UCSD-AML1 (cell line): ENCODE measurements at regions not wholly inside any gene's neighbourhood (a gene's known extent, or its start where the extent isn't known, plus 50 kb on each side); places are given as distances from the start of the nearest gene placed in this dataset.

Source experiments
- DNase-seq: peaks from one replicate; lab custom pipeline; 2025; ENCODE audit not compliant: unreplicated experiment; lab: John Stamatoyannopoulos, UW

DNA sequence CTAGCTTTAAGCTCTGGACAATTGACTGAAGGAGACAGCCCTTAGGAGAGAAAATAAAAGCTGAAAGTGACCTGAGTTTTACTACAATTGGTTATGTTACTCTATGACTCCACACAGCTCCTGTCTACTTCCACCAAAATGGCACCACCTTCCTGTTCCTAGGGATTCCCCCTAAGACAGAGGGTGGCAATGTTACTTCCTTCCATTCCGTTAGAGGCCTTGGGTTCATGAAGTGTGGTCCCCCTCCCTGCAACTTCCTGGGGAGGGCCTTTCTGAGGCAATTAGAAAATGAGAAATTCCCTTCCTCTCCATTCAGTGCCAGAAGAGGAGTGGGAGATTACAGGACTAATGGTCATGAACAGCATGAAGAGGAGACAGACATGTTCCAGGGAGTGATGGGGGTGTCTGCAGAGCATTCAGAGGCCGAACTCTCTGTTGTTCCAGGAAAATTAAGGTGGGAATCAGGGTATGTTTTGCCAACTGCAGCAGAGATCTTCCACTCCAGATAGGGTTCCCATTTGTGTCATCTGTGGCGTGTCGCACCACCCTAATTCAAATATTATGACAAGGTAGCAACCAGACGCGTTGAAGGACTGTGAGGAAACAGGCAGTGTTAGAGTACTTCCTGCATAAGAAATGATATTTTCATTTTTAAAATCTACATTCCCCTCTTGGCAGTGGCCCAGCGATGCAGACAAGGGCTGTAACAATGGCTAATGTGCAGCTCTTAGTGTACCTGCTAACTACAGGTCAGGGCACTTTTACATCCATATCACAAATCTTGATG, 53.1 kb upstream of the TRIM67 start:
- peak; percentile 47 for DNase-seq

DNA sequence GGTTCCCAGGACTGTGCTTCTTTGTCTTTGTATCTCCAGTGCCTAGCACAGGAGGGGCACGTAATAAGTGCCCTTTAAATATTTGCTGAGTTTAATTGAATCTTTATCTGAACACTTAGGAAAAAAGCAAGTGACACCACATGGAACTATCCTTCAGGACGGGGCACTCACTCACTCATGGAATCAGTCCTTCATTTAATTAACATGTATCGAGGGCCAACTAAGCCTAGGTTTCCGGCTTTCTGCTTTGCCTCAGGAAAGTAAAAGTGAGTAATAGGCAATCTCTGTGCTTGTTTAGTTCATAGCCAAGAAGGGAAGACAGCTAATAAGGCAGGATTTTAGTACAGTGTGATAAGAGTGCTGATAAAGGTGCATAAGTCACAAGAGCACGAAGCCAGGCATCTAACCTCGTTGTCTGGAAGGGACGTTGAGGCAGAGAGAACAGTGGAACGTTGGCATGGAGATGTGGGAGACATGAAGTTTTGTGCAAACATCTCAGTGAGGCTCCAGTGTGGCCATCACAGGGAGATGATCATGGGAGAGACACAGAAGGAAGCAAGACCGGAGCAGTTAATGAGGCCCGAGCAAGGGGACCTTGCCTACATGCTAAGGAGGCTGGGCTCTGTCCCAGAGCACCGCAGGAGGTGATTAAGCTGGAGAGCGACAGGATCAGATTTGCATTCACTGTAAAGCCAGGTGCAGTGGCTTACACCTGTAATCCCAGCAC, 54.1 kb upstream of the TRIM67 start:
- DNase-seq, result no peak

GRCh38 chr1:231107151-231107550, 54.7 kb upstream of the TRIM67 start:
- DNase-seq, result no peak

DNA sequence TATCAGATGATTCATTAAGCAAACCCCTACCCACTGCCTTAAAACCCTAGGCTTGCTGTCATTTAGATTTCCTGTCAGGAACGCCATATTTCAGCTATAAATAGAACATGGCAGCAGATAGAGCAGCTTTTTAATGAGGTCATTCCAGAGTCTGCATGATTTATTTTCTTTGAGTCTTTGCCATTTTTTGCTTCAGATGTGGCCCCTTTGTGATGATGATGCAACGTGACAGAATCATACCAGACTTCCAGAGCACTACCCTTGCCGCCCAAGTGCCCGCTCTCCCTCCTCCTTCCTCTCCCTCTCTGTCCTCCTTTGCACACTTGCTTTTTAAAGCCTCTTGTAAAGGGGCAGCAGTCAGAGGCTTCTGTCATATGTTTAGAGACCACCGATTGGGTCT, 55.5 kb upstream of the TRIM67 start:
- no peak for DNase-seq

- DNase-seq, result no peak
These were observed 56.9 kb upstream of the TRIM67 start for GRCh38 chr1:231104917-231105316.

GRCh38 chr1:231103961-231104360, 57.9 kb upstream of the TRIM67 start:
- DNase-seq, result no peak

- no peak for DNase-seq
These were observed 60.1 kb upstream of the FAM89A start for GRCh38 chr1:231099996-231100767.

GRCh38 chr1:231099311-231099710, 59.3 kb upstream of the FAM89A start:
- no peak for DNase-seq

DNA sequence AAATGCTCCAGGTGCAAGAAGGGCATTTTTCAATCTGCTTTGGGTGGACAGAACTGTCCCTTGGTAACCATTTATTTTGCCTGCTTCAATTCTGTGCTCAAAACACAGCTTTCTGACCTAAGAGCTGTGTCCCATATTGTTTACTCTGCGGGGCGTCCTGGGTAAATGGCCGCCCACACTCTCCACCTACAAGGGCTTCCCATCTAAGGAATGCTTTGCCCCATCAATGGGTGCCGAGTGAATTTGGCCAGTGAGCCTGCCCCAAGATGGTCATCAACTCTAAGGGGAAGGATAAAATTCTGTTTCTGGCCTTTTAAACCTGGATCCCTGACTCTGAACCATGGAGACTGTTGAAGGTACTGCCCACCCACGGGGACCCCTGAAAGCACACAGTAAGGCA, 55.5 kb upstream of the FAM89A start:
- no peak for DNase-seq

DNA sequence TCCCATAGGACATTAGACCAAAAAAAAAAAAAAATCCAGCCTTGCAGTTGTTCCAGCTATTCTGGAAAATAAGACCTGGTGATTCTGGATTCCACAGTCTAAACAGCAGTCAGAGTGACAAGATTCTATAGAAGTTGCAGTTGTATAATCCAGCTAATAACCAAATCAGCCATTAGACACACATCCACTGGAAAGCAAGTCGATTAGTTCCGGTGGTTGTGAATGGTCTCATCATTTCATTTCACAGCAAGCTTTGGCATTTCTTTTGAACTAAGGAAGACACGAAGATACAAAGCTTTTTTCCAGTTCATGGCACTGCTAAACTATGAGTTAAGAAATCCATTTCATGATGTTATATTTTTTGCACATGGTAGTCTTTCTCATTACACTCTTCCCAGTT, 54.4 kb upstream of the FAM89A start:
- DNase-seq, result no peak

DNA sequence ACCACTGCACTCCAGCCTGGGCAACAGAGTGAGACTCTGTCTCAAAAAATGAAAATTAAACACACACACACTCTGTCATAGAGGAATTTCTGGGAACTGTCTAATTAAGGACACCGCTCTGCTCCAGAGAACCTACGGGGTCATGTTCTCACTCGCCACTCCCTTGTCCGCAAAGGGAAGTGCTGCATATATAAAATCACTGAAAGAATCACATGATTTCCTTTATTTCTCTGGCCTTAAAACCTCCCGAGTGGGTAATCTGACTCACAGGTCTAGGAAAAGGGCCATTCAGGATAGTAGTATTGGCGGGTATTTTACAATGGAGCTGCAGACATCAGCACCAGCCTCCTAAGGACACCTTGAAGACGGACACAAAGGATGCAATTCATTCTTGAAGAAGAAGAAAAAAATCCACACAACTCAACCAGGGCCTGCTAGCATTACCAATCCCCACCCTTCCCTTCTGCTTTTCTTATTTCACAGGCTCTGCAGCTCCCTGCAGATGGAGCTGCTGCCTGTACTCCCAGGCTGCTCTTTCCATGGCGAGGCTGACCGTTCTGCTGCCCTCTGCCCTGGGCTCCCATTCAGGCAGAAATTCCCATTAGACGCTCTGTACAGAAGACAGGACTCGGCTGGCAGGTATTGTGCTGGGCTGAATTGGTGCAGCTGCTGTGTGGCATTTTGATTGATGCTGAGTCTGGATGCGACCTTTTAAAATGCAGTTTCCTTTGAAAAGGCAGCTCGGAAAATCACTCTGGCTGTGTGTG, 53.3 kb upstream of the FAM89A start:
- DNase-seq, result no peak

DNA sequence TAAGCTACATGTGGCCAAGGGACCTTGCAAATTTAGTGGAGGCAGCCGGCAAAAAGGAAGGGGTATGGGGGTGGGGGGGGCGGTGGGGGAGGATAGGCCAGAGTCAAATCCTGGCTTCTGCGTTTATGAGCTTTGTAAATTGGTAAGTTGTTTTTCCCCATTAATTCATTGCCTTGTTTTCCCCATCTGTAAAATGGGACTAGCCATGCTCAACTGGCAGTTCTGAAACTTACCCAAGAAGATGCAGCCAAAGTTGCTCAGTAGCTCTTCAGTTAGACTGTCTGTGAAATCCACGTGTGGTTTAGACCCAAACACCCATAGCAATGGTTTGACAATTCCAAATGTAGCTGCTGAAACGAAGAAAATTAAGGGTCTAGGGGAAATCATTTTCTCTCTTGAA, 52.3 kb upstream of the FAM89A start:
- no peak for DNase-seq

DNA sequence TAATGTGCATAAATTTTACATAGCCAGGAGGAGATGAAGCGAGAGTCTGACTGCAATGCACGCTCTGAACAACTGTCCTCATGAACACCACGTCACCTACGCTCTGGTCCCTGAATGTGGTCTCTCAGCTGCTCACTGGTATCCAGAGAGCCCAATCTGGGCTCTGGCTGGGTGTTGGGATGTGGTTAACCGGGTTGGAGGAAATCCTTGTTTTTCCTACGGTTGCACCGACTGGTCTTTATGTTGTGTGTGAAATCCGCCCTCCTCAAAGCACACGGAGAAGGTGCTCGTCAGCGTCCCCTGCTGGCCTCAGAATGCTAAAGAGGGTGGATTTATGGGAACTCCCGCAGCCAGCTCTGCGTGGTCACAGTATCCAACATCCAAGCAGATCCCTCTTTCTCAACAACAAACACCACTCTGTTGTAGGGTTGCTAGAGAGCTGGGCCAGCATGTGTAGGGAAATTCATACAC, 51.8 kb upstream of the FAM89A start:
- peak; percentile 78 for DNase-seq

DNA sequence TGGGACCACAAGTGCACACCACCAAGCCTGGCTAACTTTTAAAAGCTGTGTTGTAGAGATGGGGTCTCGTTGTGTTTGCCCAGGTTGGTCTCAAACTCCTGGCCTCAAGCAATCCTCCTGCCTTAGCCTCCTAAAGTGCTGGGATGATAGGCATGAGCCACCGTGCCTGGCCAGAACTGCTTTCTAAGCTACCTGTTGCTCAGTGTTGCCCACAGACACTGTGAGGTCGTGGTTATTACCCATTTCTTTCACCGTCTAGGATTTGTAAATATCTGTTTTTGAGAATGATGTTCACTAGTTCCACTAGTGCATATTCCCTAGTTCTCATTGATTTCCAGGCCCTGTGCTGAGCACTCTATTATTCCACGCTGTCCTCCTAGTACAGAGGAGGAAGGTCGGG, 51.4 kb upstream of the FAM89A start:
- no peak for DNase-seq
